ENCODE measurements at regions not wholly inside any gene's neighbourhood (a gene's known extent, or its start where the extent isn't known, plus 50 kb on each side); places are given as distances from the start of the nearest gene placed in this dataset.

GRCh38 chr13:97109256-97109655 lies 112.9 kb upstream of the MBNL2 start:
- TF ChIP-seq RAD21 (IDR thresholded peaks at IDR 0.05; ENCODE audit: low read depth) (no peak), FOXM1 (IDR thresholded peaks at IDR 0.05; ENCODE audit: borderline replicate concordance, low read depth) (no peak)

All from Ishikawa (cell line).